GM21526 (cell line): ENCODE measurements at regions not wholly inside any gene's neighbourhood (a gene's known extent, or its start where the extent isn't known, plus 50 kb on each side); places are given as distances from the start of the nearest gene placed in this dataset.

Experiments used
- ATAC-seq: cut with Tn5 transposase; IDR thresholded peaks from one replicate; pipeline ENCODE4 v1.9.1; 2021; ENCODE audit warnings: moderate library complexity; ENCODE audit not compliant: unreplicated experiment, low FRiP score

- ATAC-seq = no peak
Measured at GRCh38 chr3:24740326-24740725, 245.7 kb upstream of the THRB start.

- ATAC-seq = no peak
Measured at GRCh38 chr3:24741506-24741905, 246.9 kb upstream of the THRB start.

DNA sequence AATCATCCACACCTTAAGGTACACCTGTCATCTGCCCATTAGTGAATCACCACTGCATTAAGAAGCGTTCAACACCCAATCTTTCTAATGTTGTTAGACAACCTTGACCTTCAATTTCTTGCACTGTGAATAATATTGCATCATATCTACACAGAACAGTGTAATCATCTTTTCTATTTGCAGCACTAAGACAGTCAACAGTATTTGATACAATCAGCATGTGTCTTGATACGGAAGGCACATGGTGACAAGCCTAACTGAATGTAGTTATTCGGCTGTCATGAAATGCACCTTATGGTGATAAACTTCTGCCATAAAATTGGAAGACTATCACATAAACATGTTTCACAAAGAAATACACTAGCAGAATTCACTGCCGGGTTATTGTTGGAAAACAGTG lies 253.9 kb upstream of the THRB start:
- no peak for ATAC-seq

DNA sequence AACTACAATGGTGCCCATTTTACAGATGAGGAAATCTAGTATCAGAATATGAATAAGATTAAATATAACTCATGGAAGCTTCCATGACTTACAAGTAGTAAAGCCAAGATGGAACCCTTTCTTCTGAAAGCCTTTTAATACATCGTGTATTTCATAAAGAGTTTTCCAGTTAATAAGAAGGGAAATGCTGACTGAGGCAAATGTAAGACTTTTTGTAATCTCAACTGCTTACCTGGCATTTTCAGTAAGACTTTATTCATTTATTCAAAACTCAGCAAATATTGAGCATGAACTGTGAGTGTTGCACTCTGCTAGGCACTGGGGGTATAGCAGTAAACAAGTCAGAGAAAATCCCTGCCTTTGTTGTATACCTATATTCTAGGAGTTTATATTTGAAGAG lies 256.4 kb upstream of the THRB start:
- no peak for ATAC-seq

DNA sequence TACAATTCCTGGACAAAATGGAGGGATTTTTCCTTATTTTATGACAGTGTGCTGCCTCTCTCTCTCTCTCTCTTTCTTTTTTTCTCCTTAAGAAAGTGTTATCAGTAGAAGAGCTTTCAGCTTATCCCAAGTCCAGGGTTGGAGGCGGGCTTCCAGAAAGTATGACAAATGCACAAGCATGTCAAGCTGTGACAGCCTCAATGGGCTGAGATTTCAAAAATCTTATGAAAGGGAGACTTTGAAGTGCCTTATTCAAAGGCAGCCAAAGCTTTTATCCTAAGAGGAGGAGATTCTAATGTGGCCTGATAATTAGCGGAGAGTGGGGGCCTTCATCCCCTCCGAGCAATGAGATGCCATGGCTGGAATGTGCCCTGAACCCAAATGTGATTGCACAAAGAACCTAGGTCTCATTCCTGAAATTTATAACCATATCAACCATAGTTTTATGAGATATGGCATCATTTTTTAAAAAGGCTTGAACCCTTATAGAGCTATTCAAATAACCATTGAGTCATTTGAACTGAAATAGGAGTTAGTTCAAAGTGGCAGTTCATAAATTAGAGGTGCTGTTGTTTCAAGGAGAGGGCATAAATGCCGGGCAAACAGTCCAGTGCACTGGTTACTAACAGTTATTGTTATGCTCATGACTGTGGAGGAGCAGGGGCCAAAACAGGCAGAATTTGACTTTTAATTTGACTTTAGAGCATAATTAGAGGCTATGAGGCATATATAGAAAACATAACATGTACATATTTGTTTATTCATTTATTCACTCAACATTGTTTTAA lies 261.6 kb upstream of the THRB start:
- ATAC-seq = no peak

- ATAC-seq = no peak
Measured at GRCh38 chr3:24763393-24763792, 268.7 kb upstream of the THRB start.

- ATAC-seq = no peak
Measured at GRCh38 chr3:24764236-24764915, 269.7 kb upstream of the THRB start.

- ATAC-seq = no peak
Measured at GRCh38 chr3:24765399-24765798, 270.7 kb upstream of the THRB start.

DNA sequence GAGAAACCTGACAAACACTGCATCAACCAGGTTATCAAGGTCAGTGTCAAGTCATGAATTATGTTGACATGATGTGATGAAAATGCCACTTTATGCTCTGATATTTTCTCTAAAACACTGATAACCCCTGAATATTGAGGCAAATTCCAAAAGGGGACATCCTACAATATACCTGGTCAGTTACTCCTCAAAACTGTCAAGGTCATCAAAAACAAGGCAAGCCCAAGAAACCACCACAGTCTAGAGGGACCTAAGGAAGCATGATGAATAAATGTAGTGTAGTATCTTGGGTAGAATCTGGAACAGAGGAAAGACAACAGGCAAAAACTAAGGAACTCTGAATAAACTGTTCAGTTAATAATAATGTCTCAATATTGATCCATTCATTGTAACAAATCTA lies 275.3 kb upstream of the THRB start:
- no peak for ATAC-seq

DNA sequence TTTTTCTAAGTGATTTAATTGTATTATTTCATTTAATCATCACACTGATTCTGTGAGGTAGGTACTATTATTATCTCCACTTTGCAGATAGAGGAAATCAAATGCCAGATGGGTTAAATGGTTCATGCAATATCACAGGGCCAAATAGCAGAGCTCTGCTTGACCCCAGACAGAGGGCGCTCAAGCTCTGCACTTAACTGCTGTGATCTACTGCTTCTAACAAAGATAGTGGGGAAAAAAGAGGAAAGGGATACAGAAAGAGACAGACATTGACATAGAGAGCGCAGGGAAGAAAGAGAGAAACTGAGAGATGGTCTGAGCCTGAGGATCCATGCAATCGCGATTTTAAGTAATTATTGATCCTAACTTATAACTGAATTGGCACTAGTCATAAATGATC lies 279.1 kb upstream of the THRB start:
- ATAC-seq = no peak

- ATAC-seq = no peak
Measured at GRCh38 chr3:24780991-24781390, 286.3 kb upstream of the THRB start.

GRCh38 chr3:24781454-24781853 lies 286.8 kb upstream of the THRB start:
- ATAC-seq = no peak

- no peak for ATAC-seq
Measured at GRCh38 chr3:24793896-24794295, 299.2 kb upstream of the THRB start.

- peak; percentile 95 for ATAC-seq
Measured at GRCh38 chr3:24802614-24803013, 308.0 kb upstream of the THRB start.

GRCh38 chr3:24804095-24804494 lies 309.4 kb upstream of the THRB start:
- no peak for ATAC-seq

DNA sequence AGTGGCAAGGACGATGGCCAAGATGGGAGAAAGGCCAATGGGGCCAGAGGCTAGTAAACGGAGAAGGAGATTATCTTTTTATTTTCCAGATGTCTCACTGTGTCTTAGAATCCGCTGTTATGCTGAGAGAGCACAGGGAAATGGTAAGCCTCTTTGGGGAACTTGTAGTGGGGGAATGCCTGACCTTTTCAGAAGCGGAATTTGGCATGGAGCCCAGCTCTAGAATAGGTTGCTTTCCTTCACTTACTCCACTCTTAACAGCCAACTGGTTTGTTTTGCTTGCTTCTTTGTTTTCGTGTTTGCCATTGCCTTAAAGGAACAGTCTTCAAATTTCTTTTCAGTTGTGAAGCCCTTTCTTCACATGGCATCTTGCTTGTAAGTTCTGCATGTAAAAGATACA lies 316.2 kb upstream of the THRB start:
- no peak for ATAC-seq

GRCh38 chr3:24812116-24812515 lies 317.5 kb upstream of the THRB start:
- no peak for ATAC-seq

- no peak for ATAC-seq
Measured at GRCh38 chr3:24818055-24818454, 323.4 kb upstream of the THRB start.

- no peak for ATAC-seq
Measured at GRCh38 chr3:24828011-24828410, 333.4 kb upstream of the THRB start.

DNA sequence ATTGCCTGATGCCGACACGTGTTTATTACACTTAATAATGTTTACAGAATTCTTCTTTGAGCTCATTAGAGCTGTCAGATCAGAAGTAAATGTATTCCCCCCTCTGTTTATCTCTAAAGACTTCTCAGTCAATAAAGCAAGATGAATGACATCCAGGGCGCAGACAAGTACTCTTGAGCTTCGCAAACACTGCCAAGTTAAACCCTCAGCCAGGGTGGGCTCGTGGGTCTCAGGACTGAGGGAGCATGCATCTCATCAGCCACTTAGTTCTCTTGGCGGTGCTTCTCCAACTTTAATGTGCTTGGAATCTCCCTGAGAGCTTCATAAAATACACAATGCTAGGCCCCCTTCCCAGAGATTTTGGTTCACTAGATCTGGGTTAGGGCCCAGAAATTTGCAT lies 333.9 kb upstream of the THRB start:
- ATAC-seq = no peak

- ATAC-seq = no peak
Measured at GRCh38 chr3:24829011-24829581, 334.4 kb upstream of the THRB start.
